HEK293 (cell line): ENCODE measurements at regions not wholly inside any gene's neighbourhood (a gene's known extent, or its start where the extent isn't known, plus 50 kb on each side); places are given as distances from the start of the nearest gene placed in this dataset.

Experiments
- CTCF ChIA-PET: fragments of 350-600 bp; formaldehyde crosslinking; extraction: SDS; loops from one replicate; lab custom pipeline; 2021; ENCODE audit warnings: antibody characterized with exemption; lab: Yijun Ruan, JAX
- POLR2A ChIA-PET: fragments of 300-600 bp; formaldehyde crosslinking; extraction: SDS; loops from one replicate; lab custom pipeline; 2020; ENCODE audit warnings: antibody characterized with exemption, inconsistent platforms; lab: Yijun Ruan, JAX
- H3K27ac ChIP-seq: fragments of 200-500 bp; sonication (Bioruptor generic); 2 replicates; pipeline ENCODE4 v1.5.1; 2014; ENCODE audit warnings: low read depth, low read length, control low read depth, inconsistent platforms; ENCODE audit errors: extremely low read depth
- H3K36me3 ChIP-seq, 2 experiments: fragments of 200-500 bp in 1 of 2; sonication (Bioruptor generic) in 1 of 2; 1 replicate in 1 of 2; 2 replicates in 1 of 2; pipeline ENCODE4 v1.5.1; 2014 to 2017; ENCODE audit warnings: inconsistent platforms in 2 of 2, low read length in 2 of 2; ENCODE audit not compliant: control insufficient read depth in 2 of 2, insufficient read depth in 1 of 2
- H3K4me1 ChIP-seq: fragments of 200-500 bp; sonication (Bioruptor generic); 2 replicates; pipeline ENCODE4 v1.5.1; 2014; ENCODE audit warnings: mild to moderate bottlenecking, low read length, inconsistent platforms; ENCODE audit not compliant: control insufficient read depth, insufficient read depth
- H3K4me3 ChIP-seq: 2 replicates; pipeline ENCODE4 v1.5.1; 2011; ENCODE audit warnings: low read depth, mild to moderate bottlenecking, control low read depth, low read length, moderate library complexity
- H3K9me3 ChIP-seq: fragments of 200-500 bp; sonication (Bioruptor generic); 2 replicates; pipeline ENCODE4 v1.5.1; 2014; ENCODE audit warnings: low read depth, low read length, inconsistent platforms; ENCODE audit not compliant: control insufficient read depth, insufficient read depth
- EGR2 ChIP-seq: fragments of 450-650 bp; formaldehyde crosslinking; IDR thresholded peaks from 2 replicates; pipeline ENCODE4 v1.5.1; 2016; ENCODE audit warnings: low read depth, missing biosample characterization, missing genetic modification characterization
- GLIS1 ChIP-seq: fragments of 450-650 bp; formaldehyde crosslinking; IDR thresholded peaks from 2 replicates; pipeline ENCODE4 v1.5.1; 2016; ENCODE audit warnings: missing biosample characterization, missing genetic modification characterization
- PATZ1 ChIP-seq: fragments of 450-650 bp; formaldehyde crosslinking; IDR thresholded peaks from 2 replicates; pipeline ENCODE4 v1.5.1; 2016; ENCODE audit warnings: missing biosample characterization, missing genetic modification characterization
- REPIN1 ChIP-seq: fragments of 450-650 bp; formaldehyde crosslinking; IDR thresholded peaks from 2 replicates; pipeline ENCODE4 v1.5.1; 2017; ENCODE audit warnings: missing biosample characterization, missing genetic modification characterization, low read depth
- YY2 ChIP-seq: fragments of 450-650 bp; formaldehyde crosslinking; IDR thresholded peaks from 2 replicates; pipeline ENCODE4 v1.5.1; 2016; ENCODE audit warnings: missing biosample characterization, missing genetic modification characterization
- ZNF10 ChIP-seq: fragments of 450-650 bp; formaldehyde crosslinking; IDR thresholded peaks from 2 replicates; pipeline ENCODE4 v1.5.1; 2017; ENCODE audit warnings: missing biosample characterization, missing genetic modification characterization
- ZNF132 ChIP-seq: fragments of 450-650 bp; formaldehyde crosslinking; IDR thresholded peaks from 2 replicates; pipeline ENCODE4 v1.5.1; 2017; ENCODE audit warnings: missing biosample characterization, missing genetic modification characterization, borderline replicate concordance
- ZNF174 ChIP-seq: fragments of 450-650 bp; formaldehyde crosslinking; IDR thresholded peaks from 2 replicates; pipeline ENCODE4 v1.5.0; 2017; ENCODE audit warnings: missing biosample characterization, mild to moderate bottlenecking, missing genetic modification characterization
- ZNF19 ChIP-seq: fragments of 450-650 bp; formaldehyde crosslinking; IDR thresholded peaks from 2 replicates; pipeline ENCODE4; 2016; ENCODE audit warnings: missing biosample characterization, missing genetic modification characterization, low read depth
- ZNF223 ChIP-seq: fragments of 450-650 bp; formaldehyde crosslinking; IDR thresholded peaks from 2 replicates; pipeline ENCODE4 v1.5.1; 2016; ENCODE audit warnings: missing biosample characterization, missing genetic modification characterization
- ZNF26 ChIP-seq: fragments of 450-650 bp; formaldehyde crosslinking; IDR thresholded peaks from 2 replicates; pipeline ENCODE4 v1.5.1; 2016; ENCODE audit warnings: missing biosample characterization, missing genetic modification characterization
- ZNF280C ChIP-seq: fragments of 450-650 bp; formaldehyde crosslinking; IDR thresholded peaks from 2 replicates; pipeline ENCODE4 v1.5.1; 2016; ENCODE audit warnings: missing biosample characterization, missing genetic modification characterization
- ZNF488 ChIP-seq: fragments of 450-650 bp; formaldehyde crosslinking; IDR thresholded peaks from 2 replicates; pipeline ENCODE4 v1.5.1; 2016; ENCODE audit warnings: missing biosample characterization, missing genetic modification characterization
- ZNF501 ChIP-seq: fragments of 450-650 bp; formaldehyde crosslinking; IDR thresholded peaks from 2 replicates; pipeline ENCODE4 v1.5.1; 2016; ENCODE audit warnings: missing biosample characterization, missing genetic modification characterization
- ZNF514 ChIP-seq: fragments of 450-650 bp; formaldehyde crosslinking; IDR thresholded peaks from 2 replicates; pipeline ENCODE4 v1.5.1; 2016; ENCODE audit warnings: missing biosample characterization, missing genetic modification characterization
- ZNF529 ChIP-seq: fragments of 450-650 bp; formaldehyde crosslinking; IDR thresholded peaks from 2 replicates; pipeline ENCODE4 v1.5.1; 2017; ENCODE audit warnings: missing genetic modification characterization, missing biosample characterization; ENCODE audit not compliant: insufficient replicate concordance
- ZNF571 ChIP-seq: fragments of 450-650 bp; formaldehyde crosslinking; IDR thresholded peaks from 2 replicates; pipeline ENCODE4 v1.5.0; 2017; ENCODE audit warnings: missing biosample characterization, missing genetic modification characterization
- ZNF768 ChIP-seq: fragments of 450-650 bp; formaldehyde crosslinking; IDR thresholded peaks from 2 replicates; pipeline ENCODE4 v1.5.1; 2018; ENCODE audit warnings: missing biosample characterization, mild to moderate bottlenecking, missing genetic modification characterization

GRCh38 chr5:168070761-168071160 is 220.7 kb upstream of the WWC1 start (continued):
- TF ChIP-seq ZNF132, result no peak

GRCh38 chr5:168072665-168073064 is 218.8 kb upstream of the WWC1 start:
- CTCF ChIA-PET, result interaction anchor here (0.5 to 1.4 kb wide), 2 partner anchors 350 to 494 kb away, joined by 3 read pairs; no protein-coding TSS in a partner anchor
- POLR2A ChIA-PET, result no interaction called here
- Histone ChIP-seq H3K4me3 (no peak overlapping the region), H3K9me3 (no peaks in the 10 kb centered on the region), H3K27ac (no peak overlapping the region), H3K4me1 (no peaks in the 10 kb centered on the region), H3K36me3 (no peaks in the 10 kb centered on the region)
- TF ChIP-seq ZNF223 (tag by site-specific recombination) (no peak), GLIS1 (tag by site-specific recombination) (no peak), ZNF488 (tag by site-specific recombination) (no peak), EGR2 (tag by site-specific recombination) (no peak), ZNF280C (tag by site-specific recombination) (no peak), ZNF19 (tag by site-specific recombination) (no peak), ZNF514 (no peak), ZNF26 (tag by site-specific recombination) (no peak), ZNF10 (tag by site-specific recombination) (no peak), ZNF768 (no peak), PATZ1 (tag by site-specific recombination) (no peak), ZNF529 (no peak), YY2 (no peak)
- TF ChIP-seq, all 188 proteins: peak for 0

GRCh38 chr5:168073311-168073710 is 218.1 kb upstream of the WWC1 start:
- no peak overlapping the region for H3K4me3 ChIP-seq
- H3K36me3 ChIP-seq, result no peaks in the 10 kb centered on the region
- CTCF ChIA-PET, result interaction anchor here (1.4 kb wide), 1 partner anchor 494 kb away, joined by 3 read pairs; no protein-coding TSS in a partner anchor
- no peaks in the 10 kb centered on the region for H3K4me1 ChIP-seq
- no peaks in the 10 kb centered on the region for H3K9me3 ChIP-seq
- TF ChIP-seq ZNF19 (tag by site-specific recombination), result no peak
- no peak for TF ChIP-seq ZNF501 (tag by site-specific recombination)
- no peak for TF ChIP-seq REPIN1 (tag by site-specific recombination)
- no peak for TF ChIP-seq ZNF174 (tag by site-specific recombination)
- no peak for TF ChIP-seq ZNF488 (tag by site-specific recombination)
- TF ChIP-seq ZNF571 (tag by site-specific recombination), result no peak
- POLR2A ChIA-PET, result no interaction called here
- H3K27ac ChIP-seq, result no peak overlapping the region
